Retina (tissue), 1 donor: ENCODE measurements at regions not wholly inside any gene's neighbourhood (a gene's known extent, or its start where the extent isn't known, plus 50 kb on each side); places are given as distances from the start of the nearest gene placed in this dataset.

ENCODE experiments used
- DNase-seq: peaks from one replicate; pipeline ENCODE4 v3.0.0-alpha.2; 2016

GRCh38 chrX:69110116-69110530, 55.1 kb downstream of the PJA1 start:
- peak; percentile 40 for DNase-seq

DNA sequence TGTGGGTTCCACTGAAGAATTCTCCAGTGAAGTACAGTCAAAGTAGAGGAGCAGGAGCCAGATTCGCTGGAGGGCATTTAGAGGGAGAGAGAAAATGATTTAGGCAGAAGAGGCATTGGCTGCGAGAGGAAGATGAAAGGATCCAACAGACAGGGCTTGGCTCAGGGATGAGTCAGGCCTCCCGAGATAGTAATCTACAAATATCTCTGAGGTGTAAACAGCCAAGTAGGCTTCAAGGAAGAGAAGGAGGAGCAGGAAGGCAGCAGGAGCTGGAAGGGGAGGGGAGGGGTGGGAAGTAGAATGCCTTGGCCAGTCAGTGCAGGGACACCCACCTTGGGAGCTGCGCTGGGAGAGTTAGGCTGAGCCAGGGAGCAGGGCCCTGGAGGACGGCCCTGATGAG, 55.5 kb downstream of the PJA1 start:
- no peak for DNase-seq

- no peak for DNase-seq
Measured at GRCh38 chrX:69109036-69109663, 56.1 kb downstream of the PJA1 start.

DNA sequence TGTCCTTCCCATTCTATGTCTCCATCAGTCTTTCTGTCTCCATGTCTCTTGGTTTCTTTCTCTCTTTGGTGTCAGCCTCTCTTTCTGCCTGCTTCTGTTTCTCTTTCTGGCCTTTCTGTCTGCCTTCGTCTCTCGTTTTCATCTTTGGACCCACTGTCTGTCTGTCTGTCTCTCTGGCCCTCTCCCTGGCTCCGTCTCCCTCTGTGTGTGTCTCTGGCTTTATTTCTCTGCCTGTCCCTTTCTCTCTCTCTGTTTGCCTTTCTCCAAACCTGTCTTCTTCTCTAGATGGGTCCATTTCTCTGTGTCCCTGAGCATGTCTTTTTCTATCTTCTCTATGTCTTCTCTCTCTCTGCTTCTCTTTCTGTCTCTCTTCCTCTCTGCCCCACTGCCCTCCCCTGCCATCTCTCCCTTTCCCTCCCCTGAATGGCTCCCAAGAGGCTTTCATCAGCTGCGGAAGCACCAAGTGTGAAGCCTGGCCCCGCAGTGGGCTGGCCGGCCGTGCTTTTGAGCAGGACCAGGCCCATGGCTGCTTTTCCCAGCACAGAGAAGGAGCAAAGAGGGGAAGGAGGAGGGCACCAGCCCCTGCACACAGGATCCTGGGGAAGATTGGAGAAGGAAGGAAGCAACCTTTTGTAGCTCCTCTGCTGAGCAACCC, 57.4 kb downstream of the PJA1 start:
- DNase-seq, result no peak

- peak; percentile 52 for DNase-seq
Measured at GRCh38 chrX:69107231-69107739, 58.0 kb downstream of the PJA1 start.

- no peak for DNase-seq
Measured at GRCh38 chrX:69104756-69105434, 60.4 kb downstream of the PJA1 start.

DNA sequence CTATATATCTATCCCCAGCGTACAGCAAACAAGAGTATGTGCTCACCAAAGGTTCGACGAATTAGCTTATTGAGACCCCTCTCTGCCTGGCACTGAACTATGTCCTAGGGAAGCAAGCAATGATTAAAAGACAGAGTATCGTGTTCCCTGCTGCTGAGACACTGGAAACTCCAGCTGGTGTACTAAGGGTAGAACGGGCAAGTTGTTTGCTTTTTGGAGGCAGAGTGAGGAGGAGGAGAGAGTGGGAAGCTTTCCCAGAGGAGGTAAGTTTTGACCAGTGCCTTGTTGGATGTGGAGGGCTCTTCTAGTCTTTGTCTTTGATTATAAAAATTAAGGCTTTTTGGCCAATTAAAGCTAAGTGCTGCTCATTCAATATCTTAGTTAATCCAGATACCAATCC, 61.7 kb downstream of the PJA1 start:
- no peak for DNase-seq

DNA sequence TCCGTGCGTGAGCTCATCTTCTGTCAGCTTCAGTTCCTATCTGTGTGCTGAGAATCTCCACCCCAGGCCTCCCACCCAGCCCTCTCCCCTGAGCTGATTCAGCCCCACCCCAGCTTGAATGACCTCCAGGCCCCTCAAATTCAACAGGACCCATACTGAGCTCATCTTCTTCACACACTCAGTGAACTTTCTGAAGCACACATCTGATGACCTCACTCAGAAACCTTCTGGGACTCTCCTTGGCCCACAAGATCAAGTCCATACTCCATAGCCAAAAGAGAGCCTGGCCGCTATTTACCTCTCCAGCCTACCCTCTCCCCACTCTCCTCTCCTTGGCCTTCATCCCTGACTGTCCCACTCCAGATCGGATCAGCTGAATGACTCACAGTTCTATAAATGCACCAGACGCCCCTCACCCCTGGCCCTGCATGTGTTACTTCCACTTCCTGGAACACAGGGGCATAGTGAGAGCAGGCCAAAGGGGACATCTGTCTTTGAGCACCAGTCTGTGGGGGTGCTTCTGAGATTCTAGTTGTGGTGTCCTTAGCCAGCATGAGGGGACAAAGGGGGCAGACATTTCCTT, 62.5 kb downstream of the PJA1 start:
- DNase-seq, result no peak

DNA sequence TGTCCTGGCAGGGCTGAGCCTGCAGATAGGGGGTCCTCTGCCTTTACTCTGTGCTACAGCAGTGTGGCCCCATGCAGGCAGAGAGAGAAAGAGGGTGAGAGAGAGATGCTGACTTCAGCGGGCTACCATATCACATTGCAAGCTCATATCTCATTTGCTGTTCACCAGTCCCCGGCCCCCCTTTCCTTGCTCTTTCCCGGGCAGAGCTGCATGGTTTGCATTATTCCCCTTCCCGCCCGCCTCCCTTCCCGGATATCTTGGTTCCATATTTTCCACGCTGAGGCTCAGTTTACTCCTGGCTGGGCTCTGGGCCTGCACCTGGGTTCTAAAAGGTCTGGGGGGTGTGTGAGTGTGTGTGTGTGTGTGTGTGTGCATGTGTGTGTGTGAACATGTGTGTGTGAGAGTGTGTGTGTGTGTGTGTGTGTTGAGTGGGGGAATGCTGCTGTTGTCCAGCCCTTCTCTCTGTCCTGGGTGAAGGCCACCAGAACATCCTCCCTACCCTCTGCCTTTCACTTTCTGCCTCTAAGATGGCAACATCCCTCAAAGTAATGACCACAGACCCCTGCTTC, 63.5 kb downstream of the PJA1 start:
- DNase-seq, result no peak

DNA sequence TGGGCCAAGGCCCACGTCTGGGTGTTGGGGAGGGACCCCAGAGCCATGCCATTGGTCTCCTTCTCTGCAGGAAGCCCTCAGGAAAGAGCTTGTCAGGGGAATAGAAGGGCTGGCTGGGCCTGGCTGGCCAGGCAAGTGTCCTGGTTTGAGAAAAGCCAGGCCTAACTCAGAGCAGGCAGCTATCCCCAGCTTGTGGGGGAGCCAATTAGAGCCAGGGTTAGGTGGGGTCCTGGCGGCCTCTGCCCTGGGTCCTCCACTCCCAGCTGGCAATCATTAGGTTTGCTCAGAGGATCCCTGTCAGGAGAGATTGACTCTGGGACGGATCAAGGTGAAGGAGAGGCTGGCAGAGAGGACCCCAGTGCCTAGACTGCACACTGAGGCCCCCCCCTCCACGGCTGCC, 64.8 kb downstream of the PJA1 start:
- DNase-seq, result no peak

DNA sequence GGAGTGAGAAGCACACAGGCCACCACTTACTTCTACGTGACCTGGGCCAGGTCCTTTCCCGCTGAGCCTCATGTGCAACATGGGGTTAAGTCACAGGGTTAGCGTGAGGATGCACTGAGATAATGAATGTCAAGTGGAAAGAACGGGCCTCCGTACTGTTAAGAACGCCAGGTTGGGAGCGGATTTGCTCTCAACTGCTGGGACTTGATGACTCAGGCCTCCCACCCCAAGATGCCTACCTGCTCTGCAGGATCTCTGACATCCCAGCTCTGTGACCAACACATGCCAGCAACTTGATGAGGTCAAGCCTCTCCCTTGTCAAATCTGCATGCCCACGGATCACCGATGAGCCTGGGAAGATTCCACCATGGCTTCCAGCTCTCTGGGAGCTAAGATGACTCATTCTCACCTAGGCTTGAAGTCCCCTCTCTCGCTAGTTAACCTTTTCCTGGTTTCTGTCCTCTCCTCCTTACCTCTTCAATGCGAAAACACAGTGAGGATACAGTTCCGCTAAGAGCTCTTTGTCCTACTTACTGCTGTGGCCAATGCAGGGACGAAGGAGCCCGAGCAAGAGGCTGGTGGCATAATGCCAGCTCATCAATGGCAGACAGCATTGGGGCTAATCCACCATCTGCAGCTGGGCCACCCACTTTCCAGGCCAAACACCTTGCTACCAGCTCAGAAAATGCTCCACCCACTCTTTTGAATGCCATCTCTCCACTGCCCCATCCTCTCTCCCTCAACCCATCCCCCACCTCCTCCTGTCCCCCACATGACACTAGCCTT, 67.6 kb downstream of the PJA1 start:
- no peak for DNase-seq

DNA sequence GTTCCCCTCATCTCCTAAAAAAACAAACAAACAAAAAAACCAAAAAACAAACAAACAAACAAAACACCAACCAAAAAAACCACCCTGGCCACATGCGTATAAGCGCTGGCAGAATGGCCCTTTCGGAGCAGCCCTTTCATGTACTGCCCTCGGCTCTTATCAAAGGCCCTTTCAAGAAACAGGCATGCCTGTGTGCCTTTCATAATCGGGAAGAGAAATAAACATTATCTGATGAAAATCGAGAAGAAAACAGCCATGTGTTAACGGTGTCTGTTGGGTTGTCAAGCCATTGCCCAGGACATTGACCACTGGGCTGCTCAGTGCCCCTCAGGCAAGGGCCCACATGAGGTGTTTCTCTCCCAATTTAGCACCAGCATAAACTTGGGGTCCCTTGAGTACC, 68.3 kb downstream of the PJA1 start:
- DNase-seq, result no peak

DNA sequence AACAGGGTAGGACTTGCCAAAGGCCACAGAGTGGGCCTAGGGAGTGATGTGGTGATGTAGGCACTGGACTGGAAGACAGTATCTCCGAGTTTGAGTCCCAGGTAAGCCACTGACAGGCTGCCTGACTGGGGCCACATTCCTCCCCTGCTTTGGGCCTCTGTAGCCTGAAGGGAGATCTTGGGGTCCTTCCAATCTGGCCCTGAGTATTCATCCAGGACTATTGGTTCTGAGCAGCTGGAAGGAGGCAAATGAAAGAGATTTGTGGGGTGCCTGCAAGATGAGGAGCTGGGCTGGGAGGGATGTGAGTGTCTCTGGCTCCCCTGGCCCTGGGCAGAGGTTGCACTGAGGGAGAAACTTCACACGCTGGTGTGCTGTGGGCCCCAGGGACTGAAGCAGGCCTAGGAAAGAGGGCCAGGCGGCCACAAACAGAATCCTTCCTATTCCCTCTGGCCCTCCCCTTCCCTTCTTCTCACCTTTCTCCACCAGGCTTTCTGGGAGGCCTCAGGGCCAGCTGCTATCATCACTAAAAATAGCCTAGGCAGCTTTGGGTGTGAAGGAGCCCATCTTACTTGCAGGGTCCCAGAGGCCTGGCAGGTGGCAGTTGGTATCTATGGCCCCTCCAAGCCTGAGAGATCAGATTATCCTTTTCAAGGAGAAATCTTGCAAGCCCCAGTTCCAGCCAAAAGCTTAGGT, 70.1 kb downstream of the PJA1 start:
- no peak for DNase-seq

DNA sequence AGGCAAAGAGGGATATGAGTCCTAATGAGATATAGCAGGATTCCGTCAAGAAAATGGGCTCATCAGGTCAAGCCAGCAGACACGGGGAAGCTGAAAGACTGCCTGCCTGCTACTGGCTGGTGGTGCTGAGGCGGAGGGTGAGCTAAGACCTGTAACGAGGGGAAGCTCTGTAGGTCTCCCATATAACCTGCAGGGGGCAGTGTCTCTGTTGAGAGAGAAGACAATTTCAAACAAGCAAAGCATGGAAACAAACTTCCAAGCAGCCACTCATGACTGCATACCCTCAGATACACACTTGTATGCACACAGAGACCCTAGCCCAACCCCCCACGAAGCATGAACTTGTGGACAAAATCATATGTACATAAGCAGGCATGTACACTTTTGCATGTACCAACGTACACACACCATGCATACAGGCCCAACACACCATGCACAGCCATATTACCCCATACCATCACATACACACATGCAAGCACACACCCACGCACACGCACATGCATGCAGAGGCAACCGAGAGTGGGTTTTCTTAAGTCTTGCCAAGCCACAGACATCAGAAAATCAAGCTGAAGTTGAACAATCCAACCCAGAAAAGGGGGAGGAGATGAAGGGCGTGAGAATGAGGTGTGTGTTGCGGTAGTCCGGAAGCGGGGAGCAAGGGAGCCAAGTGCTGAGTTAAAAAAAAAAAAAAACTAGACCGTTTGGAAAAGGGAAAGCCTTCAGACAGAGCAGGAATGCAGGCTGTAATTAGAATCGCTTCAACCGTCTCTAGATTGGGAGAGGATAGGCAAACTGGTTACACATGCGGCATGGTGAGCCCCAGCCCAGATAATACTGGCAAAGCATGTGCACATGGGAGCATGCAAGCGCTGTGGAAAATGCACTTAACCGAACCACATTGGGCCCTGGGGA, 71.0 kb downstream of the PJA1 start:
- DNase-seq, result peak; percentile 62

- no peak for DNase-seq
Measured at GRCh38 chrX:69090022-69090421, 75.2 kb downstream of the PJA1 start.

DNA sequence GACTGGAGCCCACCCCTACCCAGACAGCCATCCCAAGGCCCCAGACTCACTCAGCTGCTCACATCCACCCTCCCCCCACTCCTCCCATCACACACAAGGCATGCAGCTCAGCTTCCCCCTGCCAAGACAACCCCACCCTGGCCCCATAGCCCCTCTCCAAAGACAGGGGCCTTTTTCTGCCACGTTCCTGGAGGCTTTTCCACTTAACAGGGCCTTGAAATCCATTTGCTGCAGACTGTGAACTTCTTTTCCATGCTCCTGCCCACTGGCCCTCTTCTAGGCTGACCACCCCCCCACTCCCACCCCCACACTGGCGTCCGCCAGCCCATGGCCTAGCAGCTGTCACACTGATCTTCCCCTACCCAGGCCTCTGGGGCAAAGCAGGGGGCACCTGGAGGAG, 76.0 kb downstream of the PJA1 start:
- DNase-seq, result no peak

GRCh38 chrX:69088171-69088938, 76.9 kb downstream of the PJA1 start:
- DNase-seq, result no peak

DNA sequence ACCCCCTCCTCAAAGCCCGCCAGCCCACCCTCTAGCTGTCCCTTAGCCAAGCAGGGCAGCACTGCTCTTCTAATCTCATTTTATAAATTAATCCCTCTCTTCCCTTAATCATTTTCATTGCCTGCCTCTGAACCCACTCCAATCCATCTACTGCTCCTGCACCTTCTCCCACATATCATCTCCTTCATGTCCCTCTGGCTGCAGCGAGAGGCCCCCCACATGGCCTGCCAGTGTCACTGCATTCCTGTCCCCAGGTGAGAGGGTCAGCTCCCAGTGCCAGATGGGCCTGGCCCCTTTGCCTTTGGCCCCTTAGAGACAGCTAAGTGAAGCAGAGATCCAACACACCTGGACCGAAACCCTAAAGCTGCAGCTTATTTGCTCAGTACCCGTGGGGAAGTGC, 79.4 kb downstream of the PJA1 start:
- DNase-seq, result no peak

GRCh38 chrX:69085151-69085550, 80.1 kb downstream of the PJA1 start:
- DNase-seq, result no peak

DNA sequence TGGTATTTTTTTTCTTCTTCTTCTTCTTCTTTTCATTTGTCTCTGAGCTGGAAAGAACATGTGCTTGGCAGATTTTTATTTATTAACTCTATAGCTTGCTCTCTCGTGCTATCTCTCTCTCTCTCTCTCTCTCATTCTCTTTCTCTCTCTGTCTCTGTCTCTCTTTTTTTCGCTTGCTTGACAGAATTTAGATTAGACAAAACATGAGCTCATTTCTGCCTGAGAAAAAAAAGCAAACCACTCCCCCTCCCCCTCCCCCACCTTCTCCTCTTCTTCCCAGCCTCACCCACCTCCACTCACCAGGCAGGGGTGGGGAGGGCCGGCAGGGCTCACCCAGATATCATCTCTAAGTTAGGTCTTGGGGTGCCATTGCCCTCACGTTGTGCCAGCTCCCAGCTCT, 81.5 kb downstream of the PJA1 start:
- DNase-seq, result no peak
